ENCODE measurements at regions not wholly inside any gene's neighbourhood (a gene's known extent, or its start where the extent isn't known, plus 50 kb on each side); places are given as distances from the start of the nearest gene placed in this dataset.
"Not testable (repeated sequence)": the region's sequence is repeated elsewhere in the genome, so short reads cannot be mapped to it uniquely, and the experiment has no call there.

DNA sequence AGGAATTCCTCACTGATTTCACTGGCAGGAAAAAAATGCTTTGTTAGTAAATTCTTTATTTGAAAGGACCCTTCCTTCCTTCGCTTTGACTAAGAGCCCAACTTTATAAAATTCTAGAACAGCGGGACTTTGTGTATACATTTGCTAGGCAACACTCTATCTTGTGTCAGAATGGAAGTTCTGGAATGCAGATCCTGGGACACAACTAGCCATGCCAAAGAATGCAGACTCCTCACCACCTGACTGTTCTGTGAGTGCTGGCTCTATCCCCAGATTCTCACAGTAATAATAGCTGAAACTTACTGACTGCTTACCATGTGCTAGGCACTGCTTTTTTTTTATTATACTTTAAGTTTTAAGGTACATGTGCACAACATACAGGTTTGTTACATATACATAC, 73.3 kb upstream of the ZDHHC15 start:
- Histone ChIP-seq H3K27ac (no peak overlapping the region), H3K9me3 (no peaks in the 10 kb centered on the region), H3K4me3 (no peak overlapping the region), H3K36me3 (replicated peaks in 1 of 2; ENCODE audit: insufficient read depth in 1 of 2, low read depth in 2 of 2) (no peaks in the 10 kb centered on the region), H3K27me3 (no peaks in the 10 kb centered on the region), H3K4me1 (no peaks in the 10 kb centered on the region)
- ATAC-seq (no peak), DNase-seq (no peak)
- intact Hi-C loops (cut with DNase I), result no loop called here
- TF ChIP-seq, protein P1, sequence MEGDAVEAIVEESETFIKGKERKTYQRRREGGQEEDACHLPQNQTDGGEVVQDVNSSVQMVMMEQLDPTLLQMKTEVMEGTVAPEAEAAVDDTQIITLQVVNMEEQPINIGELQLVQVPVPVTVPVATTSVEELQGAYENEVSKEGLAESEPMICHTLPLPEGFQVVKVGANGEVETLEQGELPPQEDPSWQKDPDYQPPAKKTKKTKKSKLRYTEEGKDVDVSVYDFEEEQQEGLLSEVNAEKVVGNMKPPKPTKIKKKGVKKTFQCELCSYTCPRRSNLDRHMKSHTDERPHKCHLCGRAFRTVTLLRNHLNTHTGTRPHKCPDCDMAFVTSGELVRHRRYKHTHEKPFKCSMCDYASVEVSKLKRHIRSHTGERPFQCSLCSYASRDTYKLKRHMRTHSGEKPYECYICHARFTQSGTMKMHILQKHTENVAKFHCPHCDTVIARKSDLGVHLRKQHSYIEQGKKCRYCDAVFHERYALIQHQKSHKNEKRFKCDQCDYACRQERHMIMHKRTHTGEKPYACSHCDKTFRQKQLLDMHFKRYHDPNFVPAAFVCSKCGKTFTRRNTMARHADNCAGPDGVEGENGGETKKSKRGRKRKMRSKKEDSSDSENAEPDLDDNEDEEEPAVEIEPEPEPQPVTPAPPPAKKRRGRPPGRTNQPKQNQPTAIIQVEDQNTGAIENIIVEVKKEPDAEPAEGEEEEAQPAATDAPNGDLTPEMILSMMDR (IDR thresholded peaks at IDR 0.05), result no peak
- TF ChIP-seq POLR2A (IDR thresholded peaks at IDR 0.05), result no peak
- 49 to 63% methylated on average over 2 of the region's 2 CpGs for WGBS, 2 donors

DNA sequence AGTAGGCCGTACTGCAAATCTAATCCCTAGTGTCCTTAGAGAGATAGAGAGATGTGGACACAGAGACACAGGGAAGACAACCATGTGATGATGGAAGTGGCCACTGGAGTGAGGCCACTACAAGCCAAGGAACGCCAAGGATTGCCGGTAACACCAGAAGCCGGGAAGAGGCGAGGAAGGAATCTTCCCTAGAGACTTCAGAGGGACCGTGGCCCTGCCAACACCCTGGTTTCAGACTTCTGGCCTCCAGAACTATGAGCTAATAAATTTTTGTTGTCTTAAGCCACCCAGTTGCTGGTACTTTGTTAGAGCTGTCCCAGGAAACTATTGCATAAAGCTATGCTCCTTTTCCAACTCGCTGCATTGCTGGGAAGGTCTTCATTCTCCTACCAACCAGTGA, 70.3 kb upstream of the ZDHHC15 start:
- H3K27me3 ChIP-seq; DNase-seq; ATAC-seq; H3K9me3 ChIP-seq; intact Hi-C loops (cut with DNase I); H3K36me3 ChIP-seq (replicated peaks in 1 of 2; ENCODE audit: insufficient read depth in 1 of 2, low read depth in 2 of 2); H3K4me3 ChIP-seq; H3K27ac ChIP-seq; H3K4me1 ChIP-seq: not testable (repeated sequence)
- WGBS, 2 donors, result 92 to 98% methylated on average over 6 to 7 of the region's 7 CpGs

DNA sequence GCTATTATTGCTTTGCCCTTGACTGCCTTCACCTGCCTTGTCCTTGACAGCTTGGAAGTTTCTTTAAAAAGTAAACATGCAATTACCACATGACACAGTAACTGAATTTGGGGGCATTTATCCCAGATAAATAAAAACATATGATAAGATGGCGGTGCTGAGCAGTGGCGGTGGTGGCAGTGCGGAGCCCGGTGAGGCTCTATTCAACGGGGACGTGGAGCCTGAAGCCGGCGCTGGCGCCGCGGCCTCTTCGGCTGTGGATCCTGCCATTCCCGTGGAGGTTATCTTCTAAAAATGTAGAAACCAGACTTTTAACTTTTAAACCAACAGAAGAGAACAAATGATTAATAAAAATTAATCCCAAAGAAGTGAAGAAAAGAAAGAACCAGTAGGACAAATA, 59.7 kb upstream of the ZDHHC15 start:
- ATAC-seq (no peak), DNase-seq (no peak)
- no peaks in the 10 kb centered on the region for H3K27me3 ChIP-seq
- no peaks in the 10 kb centered on the region for H3K9me3 ChIP-seq
- intact Hi-C loops (cut with DNase I), result no loop called here
- no peak overlapping the region for H3K27ac ChIP-seq
- TF ChIP-seq, protein P1 (IDR thresholded peaks at IDR 0.05), result no peak
- no peak for TF ChIP-seq POLR2A (IDR thresholded peaks at IDR 0.05)
- no peaks in the 10 kb centered on the region for H3K4me1 ChIP-seq
- H3K36me3 ChIP-seq (replicated peaks in 1 of 2; ENCODE audit: insufficient read depth in 1 of 2, low read depth in 2 of 2), result no peaks in the 10 kb centered on the region
- WGBS, 2 donors, result 96 to 98% methylated on average over 13 of the region's 13 CpGs
- no peak overlapping the region for H3K4me3 ChIP-seq

All from body of pancreas (tissue), 4 donors.